B cell (primary cell): ENCODE measurements at regions not wholly inside any gene's neighbourhood (a gene's known extent, or its start where the extent isn't known, plus 50 kb on each side); places are given as distances from the start of the nearest gene placed in this dataset.
"Not testable (repeated sequence)": the region's sequence is repeated elsewhere in the genome, so short reads cannot be mapped to it uniquely, and the experiment has no call there.

ENCODE experiments used
- ATAC-seq: fragments of 200-7000 bp; cut with Tn5 transposase; one replicate; pipeline ENCODE4 v1.10.0; 2021; ENCODE audit warnings: low read depth, mild to moderate bottlenecking, moderate number of reproducible peaks, moderate library complexity
- CTCF ChIA-PET: fragments of 350-600 bp; sonication (Branson Sonifier 250); formaldehyde crosslinking; loops from one replicate; lab custom pipeline; 2021; ENCODE audit warnings: antibody characterized with exemption, inconsistent platforms; lab: Charles Lee
- POLR2A ChIA-PET: fragments of 350-600 bp; sonication (Branson Sonifier 250); formaldehyde crosslinking; loops from one replicate; lab custom pipeline; 2021; ENCODE audit warnings: antibody characterized with exemption; lab: Charles Lee
- DNase-seq: peaks from one replicate; pipeline ENCODE4 v3.0.0; 2013
- H2AFZ ChIP-seq: 2 replicates; pipeline ENCODE4 v1.6.1; 2012; ENCODE audit warnings: mild to moderate bottlenecking, low read depth, low read length; ENCODE audit not compliant: insufficient read depth, poor library complexity, severe bottlenecking
- H3K27ac ChIP-seq, 2 donors: 1 replicate in 1 of 2; 2 replicates in 1 of 2; pipeline ENCODE4 v1.5.1; 2012 to 2013; ENCODE audit warnings: low read length in 2 of 2, mild to moderate bottlenecking in 2 of 2, moderate library complexity in 1 of 2
- H3K27me3 ChIP-seq, 4 experiments: fragments of 200-600 bp in 1 of 4; sonication (generic) in 1 of 4; replicated peaks in 1 of 4; 1 replicate in 2 of 4; 2 replicates in 2 of 4; pipeline versions ENCODE4 v1.6.1 to v1.7.0; 2013 to 2016; ENCODE audit warnings: low read length in 3 of 4, mild to moderate bottlenecking in 2 of 4, mixed read lengths in 1 of 4, moderate library complexity in 1 of 4; ENCODE audit not compliant: insufficient read depth in 4 of 4, control insufficient read depth in 3 of 4; ENCODE audit errors: control extremely low read depth in 1 of 4
- H3K36me3 ChIP-seq, 2 experiments: replicated peaks in 1 of 2; 1 replicate in 1 of 2; 2 replicates in 1 of 2; pipeline versions ENCODE4 v1.6.1 to v1.7.1; 2013; ENCODE audit warnings: low read length in 1 of 2; ENCODE audit not compliant: insufficient read depth in 2 of 2, control insufficient read depth in 1 of 2; ENCODE audit errors: control extremely low read depth in 1 of 2, extremely low read depth in 1 of 2
- H3K4me1 ChIP-seq, 2 donors: fragments of 200-600 bp in 1 of 2; sonication (generic) in 1 of 2; 1 replicate in 1 of 2; 2 replicates in 1 of 2; pipeline versions ENCODE4 v1.5.1 to v1.6.1; 2013 to 2017; ENCODE audit warnings: low read length in 2 of 2; ENCODE audit not compliant: control insufficient read depth in 2 of 2, insufficient read depth in 2 of 2
- H3K4me2 ChIP-seq: replicated peaks from 2 replicates; pipeline ENCODE3; 2012; ENCODE audit warnings: mild to moderate bottlenecking, low read depth, low read length; ENCODE audit not compliant: poor library complexity, severe bottlenecking
- H3K4me3 ChIP-seq, 5 experiments: fragments of 200-600 bp in 1 of 5; sonication (generic) in 1 of 5; 1 replicate in 3 of 5; 2 replicates in 2 of 5; pipeline versions ENCODE4 v1.5.1 to v1.7.0; 2011 to 2016; ENCODE audit warnings: low read length in 4 of 5, mild to moderate bottlenecking in 4 of 5, low read depth in 2 of 5, control low read depth in 1 of 5, moderate library complexity in 1 of 5; ENCODE audit not compliant: insufficient read depth in 1 of 5; ENCODE audit errors: control extremely low read depth in 1 of 5, extremely low read depth in 1 of 5
- H3K79me2 ChIP-seq: fragments of 200-600 bp; sonication (generic); one replicate; pipeline ENCODE4 v1.6.0; 2016; ENCODE audit warnings: low read length; ENCODE audit not compliant: control insufficient read depth, insufficient read depth
- H3K9ac ChIP-seq: fragments of 200-600 bp; sonication (generic); 2 replicates; pipeline ENCODE4 v1.6.1; 2017; ENCODE audit warnings: mild to moderate bottlenecking, low read length, moderate library complexity
- H3K9me3 ChIP-seq, 3 donors: one replicate each; pipeline versions ENCODE4 v1.6.1 to v1.7.1; 2013; ENCODE audit warnings: low read length in 2 of 3; ENCODE audit not compliant: control insufficient read depth in 2 of 3, insufficient read depth in 1 of 3; ENCODE audit errors: control extremely low read depth in 1 of 3
- H4K20me1 ChIP-seq: 2 replicates; pipeline ENCODE4 v1.6.0; 2012; ENCODE audit warnings: mild to moderate bottlenecking, low read length; ENCODE audit not compliant: insufficient read depth, control insufficient read depth, poor library complexity, severe bottlenecking
- H3K27ac Mint-ChIP-seq: one replicate; pipeline ENCODE4 v1.8.0; 2021; ENCODE audit warnings: mixed read lengths
- H3K27me3 Mint-ChIP-seq: one replicate; pipeline ENCODE4 v1.8.0; 2021; ENCODE audit warnings: mixed read lengths
- H3K4me1 Mint-ChIP-seq: one replicate; pipeline ENCODE4 v1.8.0; 2021; ENCODE audit warnings: mixed read lengths
- H3K4me3 Mint-ChIP-seq: one replicate; pipeline ENCODE4 v1.8.0; 2021; ENCODE audit warnings: mixed read lengths
- H3K9me3 Mint-ChIP-seq: one replicate; pipeline ENCODE4 v1.8.0; 2022; ENCODE audit warnings: mixed read lengths; ENCODE audit not compliant: insufficient read depth
- CTCF ChIP-seq: fragments of 200-600 bp; IDR thresholded peaks from one replicate; pipeline ENCODE4 v1.8.0; 2022; ENCODE audit warnings: antibody characterized with exemption, mild to moderate bottlenecking
- EZH2 ChIP-seq: IDR thresholded peaks from 2 replicates; pipeline ENCODE4 v1.6.1; 2012; ENCODE audit warnings: borderline replicate concordance, low read depth, mild to moderate bottlenecking, moderate library complexity, low read length; ENCODE audit not compliant: insufficient read depth, poor library complexity, severe bottlenecking
- WGBS: methylation state at CpG from one replicate; pipeline ENCODE4 v1.1.5; 2013; ENCODE audit warnings: missing lambda C conversion rate; ENCODE audit not compliant: insufficient coverage; 5-methylcytosine and 5-hydroxymethylcytosine counted together
- intact Hi-C: fragments of 100-400 bp; cut with micrococcal nuclease; formaldehyde crosslinking; loops from one replicate; pipeline ENCODE4 v1.10.0; 2022

DNA sequence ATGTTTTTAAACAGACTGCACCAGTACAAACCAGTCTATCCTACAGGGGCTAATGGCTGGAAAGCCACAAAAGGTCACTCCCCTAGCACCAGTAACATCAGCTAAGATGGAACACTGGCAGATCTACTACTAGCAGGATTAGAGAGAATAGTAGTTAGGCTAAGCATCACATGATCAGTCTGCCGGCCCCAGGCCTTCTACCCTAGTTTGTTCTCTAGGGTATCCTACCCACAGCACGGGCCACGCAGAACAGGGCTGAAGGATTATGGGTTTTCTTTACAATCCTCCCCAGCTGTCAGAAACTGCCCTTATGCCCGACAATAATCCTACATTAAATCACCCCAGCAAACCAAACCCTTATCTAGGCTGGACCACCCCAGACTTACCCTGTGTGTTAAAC lies 156.0 kb downstream of the LY86 start:
- no peaks in the 10 kb centered on the region for H3K4me1 Mint-ChIP-seq
- intact Hi-C loops: no loop called here
- no peak overlapping the region for H3K4me3 ChIP-seq
- H3K27me3 ChIP-seq: peaks cover 0 to 4% (median 0%) of the 10 kb centered on the region in 4 experiments
- DNase-seq: no peak
- H3K9ac ChIP-seq: no peak overlapping the region
- no peaks in the 10 kb centered on the region for H3K9me3 ChIP-seq
- TF ChIP-seq EZH2 (no peak), CTCF (no peak)
- H3K4me3 Mint-ChIP-seq: no peak overlapping the region
- no peak overlapping the region for H3K27ac Mint-ChIP-seq
- no peaks in the 10 kb centered on the region for H3K36me3 ChIP-seq
- no peaks in the 10 kb centered on the region for H3K79me2 ChIP-seq
- H3K27ac ChIP-seq: no peak overlapping the region
- no CpG with 5 or more reads among the region's 4 CpGs for WGBS
- H3K4me2 ChIP-seq: no peak overlapping the region
- ATAC-seq: no peak
- H2AFZ ChIP-seq: no peak overlapping the region
- no peaks in the 10 kb centered on the region for H3K9me3 Mint-ChIP-seq
- ChIA-PET CTCF (interaction anchor here (0.6 to 2.6 kb wide), 2 partner anchors 15 to 16 kb away, joined by 3 to 11 read pairs; no protein-coding TSS in a partner anchor), POLR2A (no interaction called here)
- no peaks in the 10 kb centered on the region for H3K4me1 ChIP-seq
- H4K20me1 ChIP-seq: no peaks in the 10 kb centered on the region
- H3K27me3 Mint-ChIP-seq: peaks cover 19% of the 10 kb centered on the region

- H3K9ac ChIP-seq, H3K27ac Mint-ChIP-seq, H4K20me1 ChIP-seq, H3K27ac ChIP-seq, H2AFZ ChIP-seq, H3K4me3 ChIP-seq, H3K4me1 Mint-ChIP-seq, H3K36me3 ChIP-seq, H3K4me2 ChIP-seq, H3K4me1 ChIP-seq, intact Hi-C loops, DNase-seq, H3K79me2 ChIP-seq, ATAC-seq, H3K9me3 ChIP-seq, H3K9me3 Mint-ChIP-seq, H3K27me3 ChIP-seq, H3K4me3 Mint-ChIP-seq: not testable (repeated sequence)
- ChIA-PET POLR2A (interaction anchor here (0.6 kb wide), 1 partner anchor 303 kb away, joined by 6 read pairs; no protein-coding TSS in a partner anchor), CTCF (interaction anchor here (2.6 kb wide), 1 partner anchor 13 kb away, joined by 11 read pairs; no protein-coding TSS in a partner anchor)
- WGBS: 96% methylated on average over 41 of the region's 54 CpGs
- H3K27me3 Mint-ChIP-seq: peaks cover 18% of the 10 kb centered on the region
These were observed 157.3 kb downstream of the LY86 start for GRCh38 chr6:6745637-6746332.
